SK-N-SH (cell line): ENCODE measurements at regions not wholly inside any gene's neighbourhood (a gene's known extent, or its start where the extent isn't known, plus 50 kb on each side); places are given as distances from the start of the nearest gene placed in this dataset.

Experiments
- CTCF ChIA-PET: fragments of 300-600, 350-600 bp; formaldehyde crosslinking; extraction: SDS; loops from one replicate; lab custom pipeline; 2021; lab: Yijun Ruan, JAX
- POLR2A ChIA-PET: fragments of 350-600 bp; sonication (Branson Sonifier 250); formaldehyde crosslinking; extraction: SDS; loops from one replicate; lab custom pipeline; 2020; ENCODE audit warnings: antibody characterized with exemption, inconsistent platforms; lab: Yijun Ruan, JAX
- DNase-seq: peaks from one replicate; pipeline ENCODE4 v3.0.0; 2012
- H2AFZ ChIP-seq: fragments of 200-600 bp; sonication (generic); 2 replicates; pipeline ENCODE4 v1.8.1; 2016; ENCODE audit warnings: antibody characterized with exemption, mild to moderate bottlenecking, low read depth
- H3F3A ChIP-seq: fragments of 200-600 bp; sonication (generic); replicated peaks from 2 replicates; pipeline ENCODE3; 2016; ENCODE audit warnings: antibody characterized with exemption, mild to moderate bottlenecking; ENCODE audit not compliant: insufficient read depth
- H3K27ac ChIP-seq, 2 experiments: fragments of 200-500 bp in 1 of 2; fragments of 200-600 bp in 1 of 2; sonication (Bioruptor generic) in 1 of 2; sonication (generic), shearing (Covaris generic) in 1 of 2; 2 replicates each; pipeline versions ENCODE4 v1.5.1 to v1.6.1; 2014 to 2016; ENCODE audit warnings: low read depth in 2 of 2, inconsistent platforms in 1 of 2, low read length in 1 of 2, mild to moderate bottlenecking in 1 of 2, mixed read lengths in 1 of 2
- H3K27me3 ChIP-seq: fragments of 200-600 bp; sonication (generic), shearing (Covaris generic); 2 replicates; pipeline ENCODE4 v1.6.1; 2016; ENCODE audit warnings: mixed run types; ENCODE audit not compliant: insufficient read depth
- H3K36me3 ChIP-seq, 2 experiments: fragments of 200-500 bp in 1 of 2; fragments of 200-600 bp in 1 of 2; sonication (Bioruptor generic) in 1 of 2; sonication (generic) in 1 of 2; replicated peaks in 1 of 2; 2 replicates each; pipeline versions ENCODE3 to v1.5.1; 2014 to 2016; ENCODE audit warnings: low read length in 1 of 2, mild to moderate bottlenecking in 1 of 2; ENCODE audit not compliant: insufficient read depth in 2 of 2, control insufficient read depth in 1 of 2
- H3K4me1 ChIP-seq, 2 experiments: fragments of 200-500 bp in 1 of 2; fragments of 200-600 bp in 1 of 2; sonication (Bioruptor generic) in 1 of 2; sonication (generic), shearing (Covaris generic) in 1 of 2; 2 replicates each; pipeline versions ENCODE4 v1.5.1 to v1.6.1; 2014 to 2016; ENCODE audit warnings: low read depth in 1 of 2, low read length in 1 of 2, mixed run types in 1 of 2; ENCODE audit not compliant: insufficient read depth in 2 of 2, control insufficient read depth in 1 of 2
- H3K4me2 ChIP-seq: fragments of 200-600 bp; sonication (generic), shearing (Covaris generic); 2 replicates; pipeline ENCODE4 v1.6.1; 2017; ENCODE audit warnings: mixed run types
- H3K4me3 ChIP-seq, 2 experiments: fragments of 200-500 bp in 1 of 2; fragments of 200-600 bp in 1 of 2; sonication (Bioruptor generic) in 1 of 2; sonication (generic), shearing (Covaris generic) in 1 of 2; 2 replicates each; pipeline versions ENCODE4 v1.5.1 to v1.8.1; 2014 to 2016; ENCODE audit warnings: low read depth in 2 of 2, inconsistent platforms in 1 of 2, low read length in 1 of 2, mild to moderate bottlenecking in 1 of 2, mixed read lengths in 1 of 2, moderate library complexity in 1 of 2
- H3K79me2 ChIP-seq: fragments of 200-600 bp; sonication (generic); 2 replicates; pipeline ENCODE4 v1.8.1; 2017; ENCODE audit warnings: mild to moderate bottlenecking; ENCODE audit not compliant: insufficient read depth
- H3K9ac ChIP-seq: fragments of 200-600 bp; sonication (generic); 2 replicates; pipeline ENCODE4 v1.6.1; 2017; ENCODE audit warnings: mixed run types
- H3K9me2 ChIP-seq: fragments of 200-600 bp; sonication (generic); 2 replicates; pipeline ENCODE4 v1.6.1; 2017; ENCODE audit warnings: mixed run types
- H3K9me3 ChIP-seq: fragments of 200-600 bp; sonication (generic); 2 replicates; pipeline ENCODE4 v1.6.1; 2017; ENCODE audit warnings: mixed run types, mild to moderate bottlenecking, moderate library complexity
- H4K20me1 ChIP-seq: fragments of 200-600 bp; sonication (generic); 2 replicates; pipeline ENCODE4 v1.6.1; 2017; ENCODE audit warnings: mild to moderate bottlenecking, mixed run types; ENCODE audit not compliant: insufficient read depth
- CTCF ChIP-seq: fragments of 200-600 bp; sonication (generic); IDR thresholded peaks from 2 replicates; pipeline ENCODE4 v1.6.1; 2017; ENCODE audit warnings: antibody characterized with exemption, mild to moderate bottlenecking, moderate library complexity
- EZH2phosphoT487 ChIP-seq: fragments of 200-600 bp; sonication (generic); IDR thresholded peaks from 2 replicates; pipeline ENCODE4 v1.6.1; 2017; ENCODE audit warnings: low read depth, mixed run types, mild to moderate bottlenecking, antibody characterized with exemption, moderate library complexity, borderline replicate concordance
- FOSL2 ChIP-seq: IDR thresholded peaks from 2 replicates; pipeline ENCODE4 v1.4.0; 2012; ENCODE audit warnings: low read depth, mild to moderate bottlenecking, moderate library complexity, borderline replicate concordance
- GABPA ChIP-seq: IDR thresholded peaks from 2 replicates; pipeline ENCODE4 v1.4.0; 2012; ENCODE audit warnings: low read depth, mild to moderate bottlenecking
- GATA2 ChIP-seq: sonication (generic); formaldehyde crosslinking; IDR thresholded peaks from 2 replicates; pipeline ENCODE4 v1.5.0; 2020; ENCODE audit warnings: mild to moderate bottlenecking, missing genetic modification reagents
- MAX ChIP-seq: IDR thresholded peaks from 2 replicates; pipeline ENCODE4 v1.4.0; 2012; ENCODE audit warnings: low read depth
- NFIC ChIP-seq: IDR thresholded peaks from 2 replicates; pipeline ENCODE4 v1.4.0; 2012; ENCODE audit warnings: borderline replicate concordance
- RAD21 ChIP-seq: IDR thresholded peaks from 2 replicates; pipeline ENCODE4 v1.6.1; 2012; ENCODE audit warnings: mild to moderate bottlenecking, low read length
- RCOR1 ChIP-seq: fragments of 150-350 bp; IDR thresholded peaks from 2 replicates; pipeline ENCODE4 v1.6.1; 2017; ENCODE audit warnings: antibody characterized with exemption, low read length
- REST ChIP-seq: IDR thresholded peaks from 2 replicates; pipeline ENCODE4 v1.6.1; 2012; ENCODE audit warnings: mild to moderate bottlenecking, low read depth, low read length, moderate library complexity
- RFX5 ChIP-seq: IDR thresholded peaks from 2 replicates; pipeline ENCODE4 v1.6.1; 2012; ENCODE audit warnings: mild to moderate bottlenecking, improper control_type of control experiment, low read length
- TEAD4 ChIP-seq: IDR thresholded peaks from 2 replicates; pipeline ENCODE4 v1.4.0; 2012; ENCODE audit warnings: mild to moderate bottlenecking, borderline replicate concordance; ENCODE audit not compliant: insufficient read depth
- USF1 ChIP-seq: IDR thresholded peaks from 2 replicates; pipeline ENCODE4 v1.4.0; 2012; ENCODE audit warnings: low read depth, borderline replicate concordance
- USF2 ChIP-seq: fragments of 150-350 bp; IDR thresholded peaks from 2 replicates; pipeline ENCODE4 v1.6.1; 2017; ENCODE audit warnings: antibody characterized with exemption, low read length, low read depth, borderline replicate concordance
- WGBS: methylation state at CpG from one replicate; pipeline ENCODE4 v1.1.6; 2017; ENCODE audit warnings: low lambda C conversion rate; 5-methylcytosine and 5-hydroxymethylcytosine counted together

- H3K9me2 ChIP-seq, result no peaks in the 10 kb centered on the region; the same call in 1 of the 2 replicates
- 38% methylated on average over 3 of the region's 3 CpGs for WGBS
- no peak overlapping the region for H3K27ac ChIP-seq
- ChIA-PET CTCF (no interaction called here), POLR2A (no interaction called here)
- no peak overlapping the region for H3K4me3 ChIP-seq
- no peaks in the 10 kb centered on the region for H3K27me3 ChIP-seq
- no peaks in the 10 kb centered on the region for H3K9me3 ChIP-seq
- H4K20me1 ChIP-seq, result no peaks in the 10 kb centered on the region
- H3K4me2 ChIP-seq, result no peak overlapping the region
- no peaks in the 10 kb centered on the region for H3F3A ChIP-seq
- H2AFZ ChIP-seq, result no peak overlapping the region
- H3K4me1 ChIP-seq, result no peaks in the 10 kb centered on the region
- H3K36me3 ChIP-seq, result no peaks in the 10 kb centered on the region
- DNase-seq, result no peak
- no peak for TF ChIP-seq RFX5
- TF ChIP-seq, all 33 proteins: peak for 0
- no peaks in the 10 kb centered on the region for H3K79me2 ChIP-seq
- H3K9ac ChIP-seq, result no peak overlapping the region
Measured at GRCh38 chr18:54033052-54033451, 191.4 kb downstream of the MBD2 start.

- ChIA-PET POLR2A (no interaction called here), CTCF (interaction anchor here (1.1 kb wide), 1 partner anchor 334 kb away, joined by 3 read pairs; no protein-coding TSS in a partner anchor)
- Histone ChIP-seq H3K27ac (no peak overlapping the region), H2AFZ (no peak overlapping the region), H3K9me3 (no peaks in the 10 kb centered on the region), H3K27me3 (no peaks in the 10 kb centered on the region), H3K36me3 (no peaks in the 10 kb centered on the region), H3K4me2 (no peak overlapping the region), H3K4me1 (no peaks in the 10 kb centered on the region), H3F3A (no peaks in the 10 kb centered on the region), H3K4me3 (no peak overlapping the region), H3K9me2 (no peaks in the 10 kb centered on the region; the same call in 1 of the 2 replicates), H3K9ac (no peak overlapping the region), H4K20me1 (no peaks in the 10 kb centered on the region), H3K79me2 (no peaks in the 10 kb centered on the region)
- TF ChIP-seq USF1, result no peak
- TF ChIP-seq RAD21, result peak; percentile 26; the same call in 1 of the 2 replicates
- no peak for TF ChIP-seq RCOR1
- no peak for TF ChIP-seq REST
- no peak for TF ChIP-seq FOSL2
- DNase-seq, result no peak
Measured at GRCh38 chr18:54032412-54032811, 192.1 kb downstream of the MBD2 start.

- H4K20me1 ChIP-seq, result no peaks in the 10 kb centered on the region
- H3K27ac ChIP-seq, result no peak overlapping the region
- no peaks in the 10 kb centered on the region for H3K4me1 ChIP-seq
- H3K9ac ChIP-seq, result no peak overlapping the region
- H3K4me2 ChIP-seq, result no peak overlapping the region
- no peaks in the 10 kb centered on the region; the same call in 1 of the 2 replicates for H3K9me2 ChIP-seq
- H2AFZ ChIP-seq, result no peak overlapping the region
- TF ChIP-seq NFIC (no peak), RFX5 (no peak), GATA2 (CRISPR knock-in tag) (no peak), CTCF (no peak), EZH2phosphoT487 (no peak), TEAD4 (no peak), GABPA (no peak), RAD21 (no peak), MAX (no peak), USF2 (no peak)
- TF ChIP-seq, all 33 proteins: peak for 0
- POLR2A ChIA-PET, result no interaction called here
- H3K27me3 ChIP-seq, result no peaks in the 10 kb centered on the region
- CTCF ChIA-PET, result interaction anchor here (0.8 to 1.1 kb wide), 2 partner anchors 31 to 333 kb away, joined by 3 read pairs; no protein-coding TSS in a partner anchor
- DNase-seq, result no peak
- H3K79me2 ChIP-seq, result no peaks in the 10 kb centered on the region
- H3K4me3 ChIP-seq, result no peak overlapping the region
- no peaks in the 10 kb centered on the region for H3F3A ChIP-seq
- H3K36me3 ChIP-seq, result no peaks in the 10 kb centered on the region
- no peaks in the 10 kb centered on the region for H3K9me3 ChIP-seq
Measured at GRCh38 chr18:54031243-54031642, 193.2 kb downstream of the MBD2 start.
